ENCODE measurements at regions not wholly inside any gene's neighbourhood (a gene's known extent, or its start where the extent isn't known, plus 50 kb on each side); places are given as distances from the start of the nearest gene placed in this dataset.

- Histone ChIP-seq H3K4me3 (no peak overlapping the region), H3K27ac (no peak overlapping the region), H3K4me1 (no peaks in the 10 kb centered on the region), H3K9me3 (no peaks in the 10 kb centered on the region), H3K4me2 (no peak overlapping the region)
- FAIRE-seq = no peak
- POLR2A ChIA-PET = no interaction called here
- ATAC-seq = no peak
- CTCF ChIA-PET = no interaction called here
- no peak for TF ChIP-seq EP300 (IDR thresholded peaks at IDR 0.05)
- no peak for TF ChIP-seq BHLHE40 (IDR thresholded peaks at IDR 0.05; ENCODE audit: low read depth, low read length)
- TF ChIP-seq PHF8 (IDR thresholded peaks at IDR 0.05; ENCODE audit: borderline replicate concordance, low read depth) = no peak
- TF ChIP-seq ATOH8 (CRISPR knock-in tag; IDR thresholded peaks at IDR 0.05; ENCODE audit: low read depth) = no peak
- TF ChIP-seq RARB (CRISPR knock-in tag; IDR thresholded peaks at IDR 0.05) = no peak
- no peak for TF ChIP-seq GATA3 (IDR thresholded peaks at IDR 0.05; ENCODE audit: borderline replicate concordance)
- no peak for TF ChIP-seq TFCP2L1 (CRISPR knock-in tag; IDR thresholded peaks at IDR 0.05)
- TF ChIP-seq RCOR1 (IDR thresholded peaks at IDR 0.05; ENCODE audit: low read depth, low read length) = no peak
- TF ChIP-seq TP53 (CRISPR knock-in tag; IDR thresholded peaks at IDR 0.05) = no peak
- no peak for TF ChIP-seq CHD4 (IDR thresholded peaks at IDR 0.05; ENCODE audit: borderline replicate concordance)
- TF ChIP-seq EHMT2 (IDR thresholded peaks at IDR 0.05; ENCODE audit: low read depth) = no peak
- no peak for TF ChIP-seq HES2 (IDR thresholded peaks at IDR 0.05)
- TF ChIP-seq RNF2 (IDR thresholded peaks at IDR 0.05; ENCODE audit: borderline replicate concordance, low read depth) = no peak
- DNase-seq (ENCODE audit: low read depth in 1 of 2, low spot score in 1 of 2) = no peak
These were observed 410.4 kb upstream of the MON1B start for GRCh38 chr16:76780556-76780955.

DNA sequence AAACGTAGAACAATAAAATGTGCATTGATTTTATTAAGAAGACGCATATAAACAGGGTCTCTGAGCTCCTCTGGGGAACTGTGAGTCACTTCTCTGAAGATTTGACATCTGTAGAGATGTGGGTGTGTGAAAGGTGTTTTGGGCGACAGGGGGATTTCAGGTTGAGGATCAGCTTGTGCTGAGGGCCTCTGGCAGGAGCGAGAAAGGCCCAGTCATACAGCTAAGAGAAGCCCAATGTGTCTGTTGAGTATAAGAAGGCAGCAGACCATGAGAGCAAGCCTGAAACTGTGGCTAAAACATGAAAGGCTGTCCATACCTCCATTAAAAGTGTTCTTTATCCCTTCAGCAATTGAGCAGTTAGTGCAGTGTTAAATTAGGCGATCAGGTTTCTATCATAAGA lies 406.5 kb upstream of the MON1B start:
- WGBS (ENCODE audit: missing lambda C conversion rate) = 10% methylated on average over 5 of the region's 5 CpGs
- Histone ChIP-seq H3K4me1 (no peaks in the 10 kb centered on the region; the same call in 2 of the 3 replicates), H3K4me2 (no peak overlapping the region), H3K27ac (no peak overlapping the region), H3K9me3 (peaks cover 2% of the 10 kb centered on the region; the same call in 1 of the 3 replicates), H3K4me3 (no peak overlapping the region)
- ATAC-seq = no peak
- ChIA-PET CTCF (interaction anchor here (1.4 kb wide), 1 partner anchor 28 kb away, joined by 3 read pairs; no protein-coding TSS in a partner anchor), POLR2A (no interaction called here)
- FAIRE-seq = no peak
- TF ChIP-seq POLR2AphosphoS2 (conservative IDR thresholded peaks at IDR 0.05; ENCODE audit: low read length) (no peak), NPAS2 (CRISPR knock-in tag; IDR thresholded peaks at IDR 0.05; ENCODE audit: borderline replicate concordance) (no peak), EHF (CRISPR knock-in tag; IDR thresholded peaks at IDR 0.05) (no peak), RARB (CRISPR knock-in tag; IDR thresholded peaks at IDR 0.05) (no peak), TP53 (CRISPR knock-in tag; IDR thresholded peaks at IDR 0.05) (no peak), CHD2 (IDR thresholded peaks at IDR 0.05; ENCODE audit: low read length, partially characterized antibody) (no peak), POLR2A (IDR thresholded peaks at IDR 0.05; ENCODE audit: low read length) (no peak), ZNF302 (CRISPR knock-in tag; IDR thresholded peaks at IDR 0.05) (no peak), EHMT2 (IDR thresholded peaks at IDR 0.05; ENCODE audit: low read depth) (no peak), HOXB13 (CRISPR knock-in tag; IDR thresholded peaks at IDR 0.05; ENCODE audit: low read depth) (no peak), KDM5A (IDR thresholded peaks at IDR 0.05) (no peak), ESRRA (IDR thresholded peaks at IDR 0.05; ENCODE audit: borderline replicate concordance, low read length) (no peak), NFE2L2 (conservative IDR thresholded peaks at IDR 0.05; ENCODE audit: low read length) (no peak), ZSCAN20 (CRISPR knock-in tag; IDR thresholded peaks at IDR 0.05) (no peak), PBX3 (IDR thresholded peaks at IDR 0.05) (no peak), EP300 (IDR thresholded peaks at IDR 0.05) (no peak)
- TF ChIP-seq, protein P1, sequence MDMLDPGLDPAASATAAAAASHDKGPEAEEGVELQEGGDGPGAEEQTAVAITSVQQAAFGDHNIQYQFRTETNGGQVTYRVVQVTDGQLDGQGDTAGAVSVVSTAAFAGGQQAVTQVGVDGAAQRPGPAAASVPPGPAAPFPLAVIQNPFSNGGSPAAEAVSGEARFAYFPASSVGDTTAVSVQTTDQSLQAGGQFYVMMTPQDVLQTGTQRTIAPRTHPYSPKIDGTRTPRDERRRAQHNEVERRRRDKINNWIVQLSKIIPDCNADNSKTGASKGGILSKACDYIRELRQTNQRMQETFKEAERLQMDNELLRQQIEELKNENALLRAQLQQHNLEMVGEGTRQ (IDR thresholded peaks at IDR 0.05) = no peak
- TF ChIP-seq, protein P2, sequence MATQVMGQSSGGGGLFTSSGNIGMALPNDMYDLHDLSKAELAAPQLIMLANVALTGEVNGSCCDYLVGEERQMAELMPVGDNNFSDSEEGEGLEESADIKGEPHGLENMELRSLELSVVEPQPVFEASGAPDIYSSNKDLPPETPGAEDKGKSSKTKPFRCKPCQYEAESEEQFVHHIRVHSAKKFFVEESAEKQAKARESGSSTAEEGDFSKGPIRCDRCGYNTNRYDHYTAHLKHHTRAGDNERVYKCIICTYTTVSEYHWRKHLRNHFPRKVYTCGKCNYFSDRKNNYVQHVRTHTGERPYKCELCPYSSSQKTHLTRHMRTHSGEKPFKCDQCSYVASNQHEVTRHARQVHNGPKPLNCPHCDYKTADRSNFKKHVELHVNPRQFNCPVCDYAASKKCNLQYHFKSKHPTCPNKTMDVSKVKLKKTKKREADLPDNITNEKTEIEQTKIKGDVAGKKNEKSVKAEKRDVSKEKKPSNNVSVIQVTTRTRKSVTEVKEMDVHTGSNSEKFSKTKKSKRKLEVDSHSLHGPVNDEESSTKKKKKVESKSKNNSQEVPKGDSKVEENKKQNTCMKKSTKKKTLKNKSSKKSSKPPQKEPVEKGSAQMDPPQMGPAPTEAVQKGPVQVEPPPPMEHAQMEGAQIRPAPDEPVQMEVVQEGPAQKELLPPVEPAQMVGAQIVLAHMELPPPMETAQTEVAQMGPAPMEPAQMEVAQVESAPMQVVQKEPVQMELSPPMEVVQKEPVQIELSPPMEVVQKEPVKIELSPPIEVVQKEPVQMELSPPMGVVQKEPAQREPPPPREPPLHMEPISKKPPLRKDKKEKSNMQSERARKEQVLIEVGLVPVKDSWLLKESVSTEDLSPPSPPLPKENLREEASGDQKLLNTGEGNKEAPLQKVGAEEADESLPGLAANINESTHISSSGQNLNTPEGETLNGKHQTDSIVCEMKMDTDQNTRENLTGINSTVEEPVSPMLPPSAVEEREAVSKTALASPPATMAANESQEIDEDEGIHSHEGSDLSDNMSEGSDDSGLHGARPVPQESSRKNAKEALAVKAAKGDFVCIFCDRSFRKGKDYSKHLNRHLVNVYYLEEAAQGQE (IDR thresholded peaks at IDR 0.05) = no peak
- DNase-seq (ENCODE audit: low read depth in 1 of 2, low spot score in 1 of 2) = no peak

All from A549 (cell line).